ENCODE measurements at regions not wholly inside any gene's neighbourhood (a gene's known extent, or its start where the extent isn't known, plus 50 kb on each side); places are given as distances from the start of the nearest gene placed in this dataset.

- TF ChIP-seq CTCF (IDR thresholded peaks at IDR 0.05; ENCODE audit: low read depth, low read length, poor library complexity, severe bottlenecking) (no peak), EZH2phosphoT487 (IDR thresholded peaks at IDR 0.05; ENCODE audit: borderline replicate concordance, low read length) (no peak)
Measured at GRCh38 chr9:87008667-87009066, 61.4 kb upstream of the GAS1 start.

Measured in DOHH2 (cell line).